Natural killer cell (primary cell): ENCODE measurements at regions not wholly inside any gene's neighbourhood (a gene's known extent, or its start where the extent isn't known, plus 50 kb on each side); places are given as distances from the start of the nearest gene placed in this dataset.

ENCODE experiments used
- ATAC-seq, 3 donors: fragments of 150-1000 bp in 2 of 3; fragments of 200-7000 bp in 1 of 3; cut with Tn5 transposase; 1 replicate in 1 of 3; 2 replicates in 2 of 3; pipeline ENCODE4 v1.10.0; 2021; ENCODE audit warnings: mild to moderate bottlenecking in 2 of 3, moderate library complexity in 2 of 3
- DNase-seq, 2 donors: peaks; one replicate each; pipeline versions ENCODE4 v3.0.0 to v3.0.0-alpha.2; 2013 to 2021; ENCODE audit warnings: mixed read lengths in 1 of 2
- H3K27ac ChIP-seq: one replicate; pipeline ENCODE4 v1.5.1; 2013; ENCODE audit warnings: mild to moderate bottlenecking, low read length
- H3K27me3 ChIP-seq: one replicate; pipeline ENCODE4 v1.6.1; 2013; ENCODE audit warnings: low read length; ENCODE audit not compliant: control insufficient read depth, insufficient read depth
- H3K36me3 ChIP-seq: one replicate; pipeline ENCODE4 v1.6.1; 2013; ENCODE audit warnings: low read length; ENCODE audit not compliant: control insufficient read depth, insufficient read depth
- H3K4me1 ChIP-seq: one replicate; pipeline ENCODE4 v1.6.1; 2013; ENCODE audit warnings: low read length; ENCODE audit not compliant: control insufficient read depth, insufficient read depth
- H3K4me3 ChIP-seq: one replicate; pipeline ENCODE4 v1.5.1; 2013; ENCODE audit warnings: low read length
- H3K9me3 ChIP-seq: one replicate; pipeline ENCODE4 v1.6.1; 2013; ENCODE audit warnings: low read length; ENCODE audit not compliant: control insufficient read depth, insufficient read depth
- H3K27ac Mint-ChIP-seq, 2 donors: one replicate each; pipeline ENCODE4 v1.8.0; 2022; ENCODE audit warnings: mild to moderate bottlenecking in 2 of 2, mixed read lengths in 2 of 2, moderate library complexity in 1 of 2
- H3K27me3 Mint-ChIP-seq, 2 donors: one replicate each; pipeline ENCODE4 v1.8.0; 2022; ENCODE audit warnings: low read depth in 2 of 2, mixed read lengths in 2 of 2
- H3K36me3 Mint-ChIP-seq: one replicate; pipeline ENCODE4 v1.8.0; 2022; ENCODE audit warnings: mixed read lengths
- H3K4me1 Mint-ChIP-seq, 2 donors: one replicate each; pipeline ENCODE4 v1.8.0; 2022; ENCODE audit warnings: mixed read lengths in 2 of 2
- H3K4me3 Mint-ChIP-seq: one replicate; pipeline ENCODE4 v1.8.0; 2022; ENCODE audit warnings: mild to moderate bottlenecking, moderate library complexity, mixed read lengths
- H3K9me3 Mint-ChIP-seq, 2 donors: one replicate each; pipeline ENCODE4 v1.8.0; 2022; ENCODE audit warnings: mixed read lengths in 2 of 2
- WGBS: methylation state at CpG from one replicate; pipeline ENCODE4 v1.1.7; 2013; ENCODE audit warnings: missing lambda C conversion rate; ENCODE audit not compliant: insufficient coverage; 5-methylcytosine and 5-hydroxymethylcytosine counted together
- intact Hi-C: fragments of 100-400 bp; cut with micrococcal nuclease; formaldehyde crosslinking; loops from one replicate; pipeline ENCODE4 v1.14.2; 2022
- TF ChIP-seq, protein P1 (sequence below): fragments of 200-600 bp; IDR thresholded peaks from one replicate; pipeline ENCODE4 v1.8.0; 2022; ENCODE audit warnings: antibody characterized with exemption

- Histone ChIP-seq H3K4me3 (no peak overlapping the region), H3K4me1 (no peaks in the 10 kb centered on the region), H3K9me3 (no peaks in the 10 kb centered on the region), H3K36me3 (no peaks in the 10 kb centered on the region), H3K27me3 (no peaks in the 10 kb centered on the region), H3K27ac (no peak overlapping the region)
- Mint-ChIP-seq H3K27ac (no peak overlapping the region), H3K4me3 (no peak overlapping the region), H3K9me3 (peaks cover 6 to 7% of the 10 kb centered on the region in 2 donors), H3K36me3 (no peaks in the 10 kb centered on the region), H3K27me3 (no peaks in the 10 kb centered on the region), H3K4me1 (no peaks in the 10 kb centered on the region)
- ATAC-seq: no peak
- no peak for DNase-seq
- intact Hi-C loops: no loop called here
- TF ChIP-seq, protein P1, sequence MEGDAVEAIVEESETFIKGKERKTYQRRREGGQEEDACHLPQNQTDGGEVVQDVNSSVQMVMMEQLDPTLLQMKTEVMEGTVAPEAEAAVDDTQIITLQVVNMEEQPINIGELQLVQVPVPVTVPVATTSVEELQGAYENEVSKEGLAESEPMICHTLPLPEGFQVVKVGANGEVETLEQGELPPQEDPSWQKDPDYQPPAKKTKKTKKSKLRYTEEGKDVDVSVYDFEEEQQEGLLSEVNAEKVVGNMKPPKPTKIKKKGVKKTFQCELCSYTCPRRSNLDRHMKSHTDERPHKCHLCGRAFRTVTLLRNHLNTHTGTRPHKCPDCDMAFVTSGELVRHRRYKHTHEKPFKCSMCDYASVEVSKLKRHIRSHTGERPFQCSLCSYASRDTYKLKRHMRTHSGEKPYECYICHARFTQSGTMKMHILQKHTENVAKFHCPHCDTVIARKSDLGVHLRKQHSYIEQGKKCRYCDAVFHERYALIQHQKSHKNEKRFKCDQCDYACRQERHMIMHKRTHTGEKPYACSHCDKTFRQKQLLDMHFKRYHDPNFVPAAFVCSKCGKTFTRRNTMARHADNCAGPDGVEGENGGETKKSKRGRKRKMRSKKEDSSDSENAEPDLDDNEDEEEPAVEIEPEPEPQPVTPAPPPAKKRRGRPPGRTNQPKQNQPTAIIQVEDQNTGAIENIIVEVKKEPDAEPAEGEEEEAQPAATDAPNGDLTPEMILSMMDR: no peak
- 62% methylated on average over 2 of the region's 2 CpGs for WGBS
Observed at GRCh38 chr3:118688396-118688884, 346.2 kb downstream of the IGSF11 start.

DNA sequence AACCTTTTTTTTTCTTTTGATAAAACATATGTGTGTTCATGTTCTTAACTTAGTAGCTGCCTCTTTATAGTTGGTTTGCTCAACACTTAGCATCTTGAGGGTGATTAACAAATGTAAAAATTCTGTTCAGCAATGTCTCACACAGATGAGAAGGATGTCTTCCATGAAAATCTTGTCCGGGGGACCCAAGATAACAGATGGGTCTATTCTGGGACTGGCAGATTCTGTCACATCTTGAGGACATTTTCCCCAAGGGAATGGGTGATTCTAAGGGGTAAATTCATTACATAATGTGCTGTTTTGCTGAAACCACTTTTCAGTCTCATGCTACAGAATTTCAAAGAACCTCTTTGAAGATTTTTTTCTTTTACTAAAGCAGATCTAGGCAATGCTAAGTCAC lies 342.2 kb downstream of the IGSF11 start:
- H3K27me3 Mint-ChIP-seq: no peaks in the 10 kb centered on the region
- H3K4me1 ChIP-seq: no peaks in the 10 kb centered on the region
- no peak overlapping the region for H3K27ac ChIP-seq
- no peaks in the 10 kb centered on the region for H3K27me3 ChIP-seq
- no peak overlapping the region for H3K27ac Mint-ChIP-seq
- H3K9me3 Mint-ChIP-seq: peaks cover 7 to 12% of the 10 kb centered on the region in 2 donors
- no peaks in the 10 kb centered on the region for H3K4me1 Mint-ChIP-seq
- WGBS: 92% methylated on average over 1 of the region's 1 CpG
- H3K36me3 ChIP-seq: no peaks in the 10 kb centered on the region
- H3K4me3 Mint-ChIP-seq: no peak overlapping the region
- no peak for DNase-seq
- no peaks in the 10 kb centered on the region for H3K36me3 Mint-ChIP-seq
- no peak overlapping the region for H3K4me3 ChIP-seq
- no peaks in the 10 kb centered on the region for H3K9me3 ChIP-seq
- ATAC-seq: no peak
- TF ChIP-seq, protein P1: no peak
- intact Hi-C loops: no loop called here

- no peak overlapping the region for H3K4me3 Mint-ChIP-seq
- no peak for DNase-seq
- no peaks in the 10 kb centered on the region for H3K4me1 ChIP-seq
- H3K9me3 Mint-ChIP-seq: peaks cover 3 to 8% of the 10 kb centered on the region in 2 donors
- intact Hi-C loops: no loop called here
- no peaks in the 10 kb centered on the region for H3K9me3 ChIP-seq
- H3K27ac ChIP-seq: no peak overlapping the region
- no peaks in the 10 kb centered on the region for H3K27me3 Mint-ChIP-seq
- no peaks in the 10 kb centered on the region for H3K36me3 Mint-ChIP-seq
- H3K4me1 Mint-ChIP-seq: no peaks in the 10 kb centered on the region
- no peak overlapping the region for H3K27ac Mint-ChIP-seq
- WGBS: 85% methylated on average over 12 of the region's 12 CpGs
- no peak overlapping the region for H3K4me3 ChIP-seq
- TF ChIP-seq, protein P1: no peak
- H3K27me3 ChIP-seq: no peaks in the 10 kb centered on the region
- H3K36me3 ChIP-seq: no peaks in the 10 kb centered on the region
- no peak for ATAC-seq
Observed at GRCh38 chr3:118705487-118706219, 329.0 kb downstream of the IGSF11 start.

DNA sequence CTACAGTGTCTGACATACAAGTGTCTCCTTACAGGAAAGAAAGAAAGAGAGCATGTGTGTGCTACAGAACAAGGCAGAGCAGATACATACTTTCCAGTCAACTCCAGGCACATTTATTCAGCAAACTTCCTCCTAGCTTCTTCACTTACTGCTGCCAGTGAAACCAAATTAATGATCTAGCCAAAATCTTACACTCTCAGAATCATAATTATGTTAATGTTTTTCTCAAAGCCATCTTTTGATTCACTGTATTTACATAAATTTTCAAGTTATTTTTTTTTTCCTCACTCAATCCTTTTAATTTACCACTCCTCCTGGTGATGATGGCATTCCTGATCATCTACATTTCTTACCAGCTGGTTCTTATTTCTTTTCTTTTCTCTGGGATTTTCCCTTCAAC lies 326.7 kb downstream of the IGSF11 start:
- Mint-ChIP-seq H3K4me1 (no peaks in the 10 kb centered on the region), H3K27me3 (no peaks in the 10 kb centered on the region), H3K9me3 (peaks cover 0 to 6% of the 10 kb centered on the region in 2 donors), H3K4me3 (no peak overlapping the region), H3K36me3 (no peaks in the 10 kb centered on the region), H3K27ac (no peak overlapping the region)
- Histone ChIP-seq H3K36me3 (no peaks in the 10 kb centered on the region), H3K4me1 (no peaks in the 10 kb centered on the region), H3K9me3 (no peaks in the 10 kb centered on the region), H3K27me3 (no peaks in the 10 kb centered on the region), H3K4me3 (no peak overlapping the region), H3K27ac (no peak overlapping the region)
- TF ChIP-seq, protein P1: no peak
- no peak for ATAC-seq
- no peak for DNase-seq
- intact Hi-C loops: no loop called here
